GM19035 (cell line): ENCODE measurements at regions not wholly inside any gene's neighbourhood (a gene's known extent, or its start where the extent isn't known, plus 50 kb on each side); places are given as distances from the start of the nearest gene placed in this dataset.
"Not testable (repeated sequence)": the region's sequence is repeated elsewhere in the genome, so short reads cannot be mapped to it uniquely, and the experiment has no call there.

Source experiments
- ATAC-seq: cut with Tn5 transposase; IDR thresholded peaks from one replicate; pipeline ENCODE4 v1.9.1; 2021; ENCODE audit not compliant: unreplicated experiment

- ATAC-seq, result no peak
Observed at GRCh38 chr3:137111497-137111896, 153.7 kb downstream of the IL20RB start.

GRCh38 chr3:137116619-137117018 lies 158.8 kb downstream of the IL20RB start:
- ATAC-seq, result no peak

GRCh38 chr3:137121704-137122314 lies 164.0 kb downstream of the IL20RB start:
- peak; percentile 83 for ATAC-seq

GRCh38 chr3:137131081-137131480 lies 173.3 kb downstream of the IL20RB start:
- no peak for ATAC-seq

- no peak for ATAC-seq
Observed at GRCh38 chr3:137134431-137134830, 176.6 kb downstream of the IL20RB start.

- no peak for ATAC-seq
Observed at GRCh38 chr3:137148406-137148805, 190.6 kb downstream of the IL20RB start.

GRCh38 chr3:137148917-137149316 lies 191.1 kb downstream of the IL20RB start:
- no peak for ATAC-seq

GRCh38 chr3:137150825-137151224 lies 193.0 kb downstream of the IL20RB start:
- ATAC-seq, result no peak

- not testable (repeated sequence) for ATAC-seq
Observed at GRCh38 chr3:137153046-137153445, 195.3 kb downstream of the IL20RB start.

GRCh38 chr3:137163241-137163871 lies 205.6 kb downstream of the IL20RB start:
- ATAC-seq, result no peak

- no peak for ATAC-seq
Observed at GRCh38 chr3:137163958-137164357, 206.2 kb downstream of the IL20RB start.

GRCh38 chr3:137165117-137165806 lies 207.5 kb downstream of the IL20RB start:
- ATAC-seq, result no peak

GRCh38 chr3:137171834-137172603 lies 214.2 kb downstream of the IL20RB start:
- ATAC-seq, result no peak

- ATAC-seq, result no peak
Observed at GRCh38 chr3:137172728-137173127, 214.9 kb downstream of the IL20RB start.

GRCh38 chr3:137174514-137174913 lies 216.7 kb downstream of the IL20RB start:
- ATAC-seq, result no peak

- no peak for ATAC-seq
Observed at GRCh38 chr3:137180220-137180619, 222.4 kb downstream of the IL20RB start.

GRCh38 chr3:137191133-137191923 lies 233.5 kb downstream of the IL20RB start:
- no peak for ATAC-seq

- no peak for ATAC-seq
Observed at GRCh38 chr3:137191951-137192350, 234.2 kb downstream of the IL20RB start.

GRCh38 chr3:137194301-137194700 lies 236.5 kb downstream of the IL20RB start:
- ATAC-seq, result no peak

GRCh38 chr3:137198374-137198773 lies 240.6 kb downstream of the IL20RB start:
- not testable (repeated sequence) for ATAC-seq

- ATAC-seq, result no peak
Observed at GRCh38 chr3:137199678-137200077, 241.9 kb downstream of the IL20RB start.
